ENCODE measurements at regions not wholly inside any gene's neighbourhood (a gene's known extent, or its start where the extent isn't known, plus 50 kb on each side); places are given as distances from the start of the nearest gene placed in this dataset.
A peak's percentile ranks its signal among the peaks of the same experiment; 100 is the strongest.
"Not testable (repeated sequence)": the region's sequence is repeated elsewhere in the genome, so short reads cannot be mapped to it uniquely, and the experiment has no call there.

DNA sequence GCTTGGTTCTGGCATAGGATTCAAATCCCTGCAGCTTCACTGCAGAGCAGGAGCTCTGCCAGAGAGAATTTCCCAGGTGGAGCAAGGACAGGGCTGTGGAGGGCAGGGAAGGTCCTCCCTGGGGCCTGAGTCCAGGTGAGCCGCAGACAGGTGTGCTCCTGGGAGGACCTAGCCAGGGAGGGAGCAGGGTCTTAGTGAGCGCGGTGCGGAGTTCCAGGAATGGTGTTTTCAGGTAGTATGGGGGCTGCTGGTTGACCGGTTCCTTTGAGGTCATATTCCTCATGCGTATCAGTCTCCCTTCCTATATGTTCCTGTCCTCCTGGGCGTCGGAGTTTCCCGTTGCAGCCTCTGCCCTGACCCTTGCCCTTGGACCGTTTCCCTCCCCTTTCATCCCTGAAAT, 813.3 kb downstream of the KCNJ18 start:
- no peak for DNase-seq (ENCODE audit: low spot score)

DNA sequence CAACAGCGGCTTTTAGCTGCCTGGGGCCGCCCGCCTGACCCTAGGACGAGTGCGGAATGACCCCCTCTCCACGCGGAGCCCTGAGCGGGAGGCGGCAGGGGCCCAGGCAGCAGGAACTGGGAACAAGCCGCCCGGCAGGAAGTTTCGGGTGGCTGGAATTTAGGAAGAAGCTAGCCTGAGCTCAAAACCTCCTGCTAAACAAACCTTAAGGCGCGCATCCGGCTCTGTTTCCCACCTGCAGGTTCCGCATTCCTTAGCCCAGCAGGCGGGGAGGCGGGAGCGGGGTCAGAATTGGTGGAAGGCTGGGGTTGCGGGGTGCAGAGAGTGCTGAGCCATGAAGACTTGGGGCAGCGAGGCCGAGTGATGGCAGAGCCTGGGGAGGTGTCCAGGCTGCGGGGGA, 813.9 kb downstream of the KCNJ18 start:
- DNase-seq (ENCODE audit: low spot score), result no peak

DNA sequence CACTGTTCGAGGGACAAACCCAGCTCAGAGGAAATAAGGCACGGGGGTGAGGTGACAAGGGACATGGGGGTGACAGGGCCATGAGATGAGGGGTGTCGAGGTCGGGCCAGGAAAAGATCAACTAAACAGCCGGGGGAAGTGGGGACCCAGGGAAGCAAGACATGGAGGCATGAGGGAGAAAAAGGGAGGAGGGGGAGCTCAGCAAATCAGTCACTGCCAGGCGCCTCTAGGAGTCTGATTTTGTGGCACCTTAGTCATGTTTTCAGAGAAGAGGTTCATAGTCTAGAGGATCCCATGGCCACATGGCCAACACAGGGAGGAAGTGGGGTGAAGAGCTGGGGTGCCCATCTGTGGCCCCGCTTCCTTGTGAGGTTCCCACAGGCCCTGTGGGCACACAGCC, 814.5 kb downstream of the KCNJ18 start:
- DNase-seq (ENCODE audit: low spot score), result no peak

DNA sequence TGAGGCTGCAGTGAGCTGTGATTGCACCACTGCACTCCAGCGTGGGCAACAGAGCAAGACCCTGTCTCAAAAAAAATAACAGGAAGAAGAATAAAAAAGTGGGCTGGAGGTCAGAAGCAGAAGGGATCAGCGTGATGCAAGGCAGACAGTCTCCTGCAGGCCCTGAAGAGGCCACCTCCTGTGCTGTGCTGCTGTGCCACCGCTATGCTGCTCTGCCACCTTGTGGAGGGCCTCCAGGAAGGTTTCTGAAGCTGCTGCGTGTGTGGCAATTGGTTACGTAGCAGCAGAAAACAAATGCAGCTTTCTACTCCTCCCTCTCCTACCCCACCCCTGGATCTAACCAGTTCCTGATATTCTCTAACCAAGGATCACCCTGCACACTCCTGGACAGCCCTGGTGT, 815.5 kb downstream of the KCNJ18 start:
- peak; percentile 47 for DNase-seq (ENCODE audit: low spot score)

DNA sequence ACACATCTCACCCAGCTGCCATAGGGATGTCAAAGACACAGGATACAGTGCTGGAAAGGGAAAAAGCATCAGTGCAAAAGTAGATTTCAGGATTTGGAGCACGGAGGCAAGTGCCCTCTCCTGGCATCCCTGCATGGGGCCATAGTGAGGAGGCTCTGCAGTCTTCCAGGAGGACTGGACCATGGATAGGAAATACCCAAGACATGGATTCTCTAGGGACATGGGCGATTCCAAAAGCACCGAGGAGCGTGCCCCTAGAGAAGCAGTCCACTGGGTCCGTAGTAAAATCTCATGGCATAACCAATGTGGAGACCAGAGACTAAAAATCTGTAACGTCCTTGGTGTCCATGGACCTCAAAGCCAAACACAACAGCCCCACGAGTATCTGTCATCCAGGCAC, 818.2 kb downstream of the KCNJ18 start:
- no peak for DNase-seq (ENCODE audit: low spot score)

DNA sequence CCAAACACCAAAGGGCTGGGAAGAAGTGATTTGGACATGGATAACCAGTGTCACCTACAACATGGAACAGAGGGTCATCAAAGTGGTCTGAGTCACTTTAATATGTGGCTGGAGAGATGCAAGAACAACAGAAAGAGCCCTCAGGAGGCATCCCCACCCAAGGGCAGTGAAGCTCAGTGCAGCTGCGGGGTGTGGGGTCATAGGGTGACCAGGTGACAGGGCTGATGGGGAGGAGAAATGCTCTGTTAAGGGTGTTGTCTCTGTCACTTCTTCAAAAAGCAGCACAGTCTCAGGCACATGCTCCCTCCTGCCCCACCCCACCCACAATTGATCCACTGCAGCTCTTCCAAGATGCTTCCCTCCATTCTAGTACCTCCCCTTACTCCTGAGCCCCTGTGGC, 819.1 kb downstream of the KCNJ18 start:
- no peak for DNase-seq (ENCODE audit: low spot score)

DNA sequence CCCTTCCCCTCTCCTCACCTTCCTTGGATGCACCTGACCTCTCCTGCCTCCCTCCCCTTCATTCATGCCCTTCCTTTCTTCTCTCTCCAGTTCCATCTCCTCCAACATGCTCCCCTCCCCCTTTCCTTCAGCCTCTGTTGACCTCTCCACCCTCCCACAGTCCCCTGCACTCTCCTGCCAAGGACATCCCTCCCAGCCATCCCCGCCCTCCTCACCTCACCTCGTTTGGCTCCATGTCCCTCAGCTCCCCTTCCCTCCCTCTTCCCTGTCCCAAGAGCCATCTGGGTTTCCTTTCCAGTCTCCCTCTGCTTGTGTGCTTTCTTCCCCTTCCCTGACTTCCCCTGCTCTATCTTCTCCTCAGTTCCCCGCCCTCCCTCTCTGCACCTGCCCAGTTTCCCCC, 819.7 kb downstream of the KCNJ18 start:
- DNase-seq (ENCODE audit: low spot score), result no peak

DNA sequence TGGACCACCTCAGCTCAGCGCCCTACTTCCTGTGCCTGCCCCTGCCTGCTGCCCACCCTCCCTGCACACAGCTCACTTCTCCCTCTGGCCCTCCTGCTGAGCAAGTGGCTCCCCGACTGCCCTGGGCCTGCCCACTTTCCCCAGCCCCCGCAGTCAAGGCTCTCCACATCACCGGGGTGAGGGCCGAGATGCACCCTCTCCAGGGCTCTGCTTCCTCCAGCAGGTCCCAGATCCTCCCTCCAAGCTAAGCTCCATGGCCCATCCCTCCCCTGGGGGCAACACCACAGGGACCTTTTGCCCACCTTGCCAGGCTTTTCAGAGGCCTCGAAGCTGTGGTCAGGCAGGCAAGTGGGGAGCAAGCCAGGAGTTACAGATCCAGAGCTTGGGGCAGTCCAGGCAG, 820.2 kb downstream of the KCNJ18 start:
- DNase-seq (ENCODE audit: low spot score), result no peak

DNA sequence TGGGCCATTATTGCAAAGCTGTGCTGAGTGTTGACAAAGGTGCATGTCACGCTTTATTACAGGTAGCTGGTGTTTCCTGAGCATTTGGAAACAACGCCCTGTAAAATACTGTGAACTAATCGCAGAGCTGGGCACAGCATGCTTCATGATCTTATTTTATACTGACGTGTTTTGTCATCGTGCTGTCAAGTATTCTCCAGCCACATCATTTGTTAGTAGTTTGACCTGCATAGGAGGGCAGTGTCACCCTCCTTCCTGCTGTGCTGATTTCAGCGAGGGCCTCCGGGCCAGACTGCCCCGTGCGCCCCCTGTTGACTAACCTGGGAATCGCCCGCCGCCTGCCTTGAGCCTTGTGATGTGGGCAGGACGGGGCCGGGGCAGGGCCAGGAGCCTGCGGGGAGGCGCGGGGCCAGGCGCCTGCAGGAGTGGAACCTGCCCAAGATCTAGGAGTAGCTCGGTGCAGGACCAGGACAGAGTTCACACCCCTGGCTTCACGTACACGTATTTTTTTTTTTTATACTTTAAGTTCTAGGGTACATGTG, 820.7 kb downstream of the KCNJ18 start:
- no peak for DNase-seq (ENCODE audit: low spot score)

DNA sequence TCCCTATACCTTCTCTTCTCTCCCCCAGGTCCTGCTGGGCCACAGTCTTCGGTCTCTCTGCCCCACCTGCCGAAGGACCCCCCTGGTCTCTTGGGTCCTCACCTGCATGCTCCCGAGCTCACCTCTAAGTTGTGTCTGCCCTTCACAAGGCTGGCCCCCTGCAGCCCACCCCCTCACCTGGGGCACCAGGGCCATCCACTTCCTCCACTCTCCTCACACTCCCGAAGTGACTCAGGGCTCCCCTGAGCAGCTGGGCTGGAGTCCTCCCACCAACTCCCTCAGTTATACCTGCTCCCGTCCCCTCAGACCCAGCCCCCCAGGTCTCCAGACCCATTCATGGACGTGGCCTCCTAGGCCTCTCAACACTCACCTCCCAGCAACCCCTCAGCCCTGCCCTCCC, 822.0 kb downstream of the KCNJ18 start:
- no peak for DNase-seq (ENCODE audit: low spot score)

DNA sequence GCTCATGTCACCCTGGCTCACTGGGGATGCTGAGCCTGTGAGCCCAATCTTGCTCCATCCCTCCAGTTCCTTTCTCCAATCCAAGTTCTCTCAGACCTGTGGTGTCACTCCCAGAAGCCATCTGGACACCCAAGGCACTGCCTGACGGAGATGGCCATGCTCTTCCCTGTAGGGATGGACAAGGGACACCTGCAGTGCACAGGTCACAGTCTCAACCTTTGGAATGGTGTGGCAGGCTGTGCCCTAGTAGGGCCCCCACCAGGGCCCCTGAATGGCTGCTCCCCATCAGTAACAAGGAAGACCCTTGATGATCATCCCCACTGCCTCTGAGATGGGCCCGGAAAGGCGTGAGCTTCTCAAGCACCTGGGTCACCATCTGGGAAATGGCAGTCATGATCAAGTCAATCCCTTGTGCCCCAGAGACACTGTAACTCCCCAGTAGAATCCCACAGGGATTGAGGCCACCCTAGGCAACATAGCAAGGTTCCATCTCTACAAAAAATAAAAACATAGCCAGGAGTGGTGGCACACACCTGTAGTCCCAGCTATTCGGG, 822.5 kb downstream of the KCNJ18 start:
- DNase-seq (ENCODE audit: low spot score), result no peak

DNA sequence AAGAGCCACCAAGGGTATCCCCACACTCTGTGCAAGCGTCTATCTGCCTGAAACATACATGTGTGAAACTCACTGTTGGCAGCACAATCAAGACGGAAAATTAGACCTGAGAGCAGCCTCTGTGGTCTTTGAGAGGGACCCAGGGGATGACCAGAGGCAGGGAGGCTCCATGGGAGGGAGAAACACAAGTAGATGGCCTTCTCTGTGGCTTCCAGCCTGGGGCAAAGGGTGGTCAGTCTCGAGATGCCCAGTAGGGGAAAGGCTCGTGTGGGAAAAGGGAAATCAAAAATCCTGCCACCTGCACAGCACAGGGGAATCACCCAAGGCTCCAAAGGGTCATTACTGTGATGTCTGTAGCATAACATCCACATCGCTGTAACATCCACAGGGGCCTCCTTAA, 823.3 kb downstream of the KCNJ18 start:
- DNase-seq (ENCODE audit: low spot score), result no peak

DNA sequence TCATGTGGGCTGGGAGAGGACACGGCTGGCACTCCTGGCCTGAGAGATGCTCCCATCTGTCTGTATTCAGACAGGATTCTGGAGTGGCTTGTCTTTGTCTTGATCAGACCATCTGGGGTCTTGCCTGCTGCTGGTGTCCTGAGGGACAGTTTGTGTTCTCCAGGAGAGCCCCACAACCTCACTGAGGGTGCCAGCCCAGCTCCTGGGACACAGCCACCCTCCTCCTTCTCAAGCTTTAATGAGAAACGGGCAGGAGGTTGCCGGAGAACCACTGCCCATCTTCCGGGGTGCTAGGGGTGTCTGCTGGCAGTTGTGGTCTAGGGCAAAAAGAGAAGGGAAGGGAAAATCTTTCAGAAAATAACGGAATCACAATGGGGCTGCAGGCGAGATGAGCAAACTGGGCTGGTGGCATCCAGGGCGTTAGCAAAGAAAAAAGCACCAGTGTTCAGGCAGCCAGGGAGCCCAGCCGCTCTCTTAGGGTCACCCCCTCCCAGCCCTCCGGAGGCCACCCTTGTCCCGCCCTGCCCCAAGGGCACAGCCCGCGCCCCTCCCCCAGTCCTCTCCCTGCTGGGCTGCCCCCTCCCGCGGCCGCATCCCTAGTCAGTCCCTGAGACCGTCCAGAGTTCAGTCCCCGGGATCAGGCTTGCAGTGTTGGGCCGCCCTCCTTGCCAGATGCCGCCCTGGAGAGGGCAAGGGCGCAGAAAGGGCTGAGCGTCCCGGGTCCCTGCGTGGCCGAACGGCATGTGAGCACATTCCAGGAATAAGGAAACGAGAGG, 824.7 kb downstream of the KCNJ18 start:
- DNase-seq (ENCODE audit: low spot score), result no peak

DNA sequence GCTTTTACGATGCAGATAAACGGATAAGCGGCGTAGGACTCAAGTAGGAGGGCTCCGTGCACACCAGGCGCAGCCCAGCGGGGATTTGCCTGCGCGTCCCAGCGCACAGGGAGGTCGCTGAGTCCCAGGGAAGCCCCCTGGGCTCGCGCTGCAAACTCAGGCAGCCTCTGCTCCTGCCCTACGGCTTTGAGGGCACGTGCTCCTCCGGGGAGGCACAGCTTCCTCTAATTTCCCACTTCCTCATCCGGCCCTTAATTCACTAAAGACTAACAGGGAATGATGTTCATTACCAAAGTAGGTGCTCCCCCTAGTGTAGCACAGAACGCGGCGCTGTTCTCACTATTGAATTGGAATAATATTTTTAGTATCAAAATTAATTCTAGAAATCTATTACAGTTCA, 825.4 kb downstream of the KCNJ18 start:
- peak; percentile 7 for DNase-seq (ENCODE audit: low spot score)

DNA sequence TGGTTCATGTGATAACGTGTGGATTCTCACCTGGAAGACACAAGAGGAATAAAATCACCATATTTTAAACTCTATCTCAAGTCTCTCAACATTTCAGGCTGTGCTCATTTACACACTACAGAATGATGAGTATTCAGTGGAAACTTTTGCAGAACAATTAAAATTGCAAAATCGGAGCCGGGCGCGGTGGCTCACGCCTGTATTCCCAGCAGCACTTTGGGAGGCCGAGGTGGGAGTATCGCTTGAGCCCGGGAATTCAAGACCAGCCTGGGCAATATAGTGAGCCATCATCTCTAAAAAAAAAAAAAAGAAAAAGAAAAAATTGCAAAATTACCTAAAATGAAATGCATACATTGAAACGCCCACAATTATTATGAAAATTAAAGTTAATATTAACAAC, 825.9 kb downstream of the KCNJ18 start:
- DNase-seq (ENCODE audit: low spot score), result no peak

DNA sequence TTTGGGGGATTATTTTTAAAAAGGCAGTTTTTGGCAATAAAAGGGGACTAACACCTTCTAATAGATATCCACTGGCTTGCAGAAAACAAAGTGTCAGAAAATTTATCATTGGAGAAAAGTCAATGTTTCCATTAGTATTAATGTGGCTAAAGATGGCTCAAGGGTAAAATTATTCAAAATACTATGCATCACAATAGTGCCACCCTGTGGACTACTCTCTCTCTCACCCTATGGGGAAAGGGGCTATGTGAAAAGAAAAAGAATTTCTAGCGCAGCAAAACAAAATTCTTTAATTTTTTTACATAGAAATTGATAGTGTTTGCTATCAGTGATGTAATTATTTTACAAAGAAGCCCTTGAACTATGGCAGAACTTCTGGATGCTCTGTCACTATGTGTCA, 856.5 kb downstream of the KCNJ18 start:
- not testable (repeated sequence) for DNase-seq (ENCODE audit: low spot score)

DNA sequence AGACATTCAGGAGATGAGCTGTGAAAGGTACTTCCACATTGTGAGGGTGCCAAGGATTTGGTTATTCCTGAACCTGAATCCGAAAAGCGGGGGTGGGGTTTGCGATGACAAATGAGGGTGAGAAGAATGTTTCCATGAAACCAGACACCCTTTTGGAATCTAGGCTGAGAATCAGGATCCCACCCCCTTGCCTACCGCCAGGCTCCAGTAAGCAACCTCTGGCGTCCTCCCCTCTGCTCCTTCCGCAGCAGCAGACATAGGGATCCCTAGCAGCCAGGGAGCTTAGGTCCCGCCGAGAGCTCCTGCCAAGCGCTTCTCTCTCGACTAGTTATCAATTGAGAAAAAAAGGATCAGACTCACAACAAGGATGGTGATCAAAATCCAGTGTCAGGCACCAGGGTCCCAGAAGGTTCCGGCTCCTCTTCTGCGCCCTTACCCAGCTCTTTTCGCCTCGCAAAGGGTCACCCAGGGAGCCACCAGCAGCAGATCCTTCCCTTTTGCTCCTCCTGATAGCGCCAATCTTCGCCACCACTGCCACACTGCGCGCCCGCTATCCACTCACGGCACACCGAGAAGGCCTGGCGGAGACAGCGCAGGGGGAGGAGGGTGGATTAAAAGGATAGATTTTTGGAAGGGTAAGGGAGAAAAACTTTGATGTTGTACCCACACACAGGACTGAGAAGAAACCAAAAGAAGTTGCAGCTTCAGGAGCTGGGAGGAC, 859.5 kb downstream of the KCNJ18 start:
- DNase-seq (ENCODE audit: low spot score), result not testable (repeated sequence)

DNA sequence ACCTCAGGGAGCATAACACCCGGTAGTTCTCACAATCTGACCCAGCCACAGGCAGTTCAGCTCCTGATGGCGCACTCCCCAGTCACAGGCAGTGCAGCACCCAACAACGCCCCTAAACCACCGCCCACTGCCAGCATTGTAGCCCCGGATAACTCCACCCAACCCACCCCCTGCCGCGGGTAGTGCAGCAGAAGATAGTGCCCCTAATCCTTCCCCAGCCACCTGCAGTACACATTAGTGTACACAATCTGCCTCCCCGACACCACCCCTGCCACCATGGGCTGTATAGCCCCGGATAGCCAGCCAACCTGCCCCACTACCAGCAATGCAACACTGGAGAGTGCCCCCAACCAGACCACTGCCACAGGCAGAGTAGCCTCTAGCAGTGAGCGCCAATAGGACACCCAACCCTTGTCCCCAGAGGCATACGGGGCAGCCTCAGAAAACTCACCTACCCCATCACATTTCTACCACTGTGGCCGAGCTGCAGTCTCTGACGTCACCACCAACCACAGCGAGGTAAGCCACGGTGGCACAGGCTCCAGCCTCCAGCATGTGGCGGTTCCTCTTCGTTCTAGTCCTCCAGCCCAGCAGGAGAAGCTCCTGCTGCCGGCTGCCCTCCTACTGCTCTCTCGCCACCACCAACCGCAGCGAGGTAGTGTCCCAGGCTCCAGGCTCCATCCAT, 877.3 kb downstream of the KCNJ18 start:
- DNase-seq (ENCODE audit: low spot score), result no peak

DNA sequence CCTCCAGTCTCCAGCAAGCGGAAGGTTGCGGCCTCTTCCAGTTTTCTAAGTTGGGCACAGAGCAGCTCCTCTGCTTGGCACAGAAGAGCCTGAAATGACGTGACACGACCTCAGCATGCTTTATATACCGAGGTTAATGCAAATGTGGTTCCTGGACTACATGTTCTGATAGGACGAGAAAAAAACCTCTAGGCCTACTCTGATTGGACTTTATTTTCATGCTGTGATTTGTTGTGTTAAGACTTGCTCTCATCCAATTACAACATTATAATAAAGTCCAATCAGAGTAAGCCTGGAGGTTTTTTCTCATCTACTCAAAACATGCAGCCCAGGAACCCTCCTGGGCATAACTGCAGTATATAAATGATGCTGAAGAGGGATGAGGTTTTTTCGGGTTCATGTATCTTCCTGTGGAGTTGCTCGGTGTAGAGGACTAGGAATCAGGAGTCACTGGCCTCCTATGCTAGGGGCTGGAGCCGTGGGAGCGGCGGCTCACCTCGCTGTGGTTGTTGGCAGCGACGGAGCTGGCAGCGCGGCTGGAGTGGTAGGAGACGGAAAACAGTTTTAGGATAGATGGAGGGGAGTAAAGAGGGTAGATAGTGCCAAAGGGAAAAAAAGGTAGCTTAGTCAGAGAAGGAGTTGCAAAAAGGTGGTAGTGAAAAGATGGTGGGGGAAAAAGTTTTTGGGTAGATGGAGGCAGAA, 878.0 kb downstream of the KCNJ18 start:
- no peak for DNase-seq (ENCODE audit: low spot score)

DNA sequence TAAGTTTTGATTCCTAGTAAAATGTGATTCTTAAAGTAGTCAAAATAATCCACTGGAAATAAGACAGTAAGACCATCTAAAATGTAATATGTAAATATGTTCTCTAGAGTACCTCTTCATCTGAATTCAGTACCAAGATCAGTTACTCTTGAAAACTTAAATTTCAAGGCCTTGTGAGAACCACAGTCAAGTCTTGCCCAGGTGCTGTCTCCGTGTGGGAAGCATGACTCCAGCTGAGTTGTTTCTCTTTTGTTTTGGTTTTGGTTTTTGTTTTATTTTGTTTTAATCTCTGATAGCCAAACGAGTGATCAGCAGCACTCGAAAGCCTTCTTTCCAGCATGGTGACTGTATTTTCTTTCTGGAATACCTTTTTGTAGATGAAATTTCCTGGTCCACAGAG, 907.0 kb downstream of the KCNJ18 start:
- DNase-seq (ENCODE audit: low spot score), result no peak

DNA sequence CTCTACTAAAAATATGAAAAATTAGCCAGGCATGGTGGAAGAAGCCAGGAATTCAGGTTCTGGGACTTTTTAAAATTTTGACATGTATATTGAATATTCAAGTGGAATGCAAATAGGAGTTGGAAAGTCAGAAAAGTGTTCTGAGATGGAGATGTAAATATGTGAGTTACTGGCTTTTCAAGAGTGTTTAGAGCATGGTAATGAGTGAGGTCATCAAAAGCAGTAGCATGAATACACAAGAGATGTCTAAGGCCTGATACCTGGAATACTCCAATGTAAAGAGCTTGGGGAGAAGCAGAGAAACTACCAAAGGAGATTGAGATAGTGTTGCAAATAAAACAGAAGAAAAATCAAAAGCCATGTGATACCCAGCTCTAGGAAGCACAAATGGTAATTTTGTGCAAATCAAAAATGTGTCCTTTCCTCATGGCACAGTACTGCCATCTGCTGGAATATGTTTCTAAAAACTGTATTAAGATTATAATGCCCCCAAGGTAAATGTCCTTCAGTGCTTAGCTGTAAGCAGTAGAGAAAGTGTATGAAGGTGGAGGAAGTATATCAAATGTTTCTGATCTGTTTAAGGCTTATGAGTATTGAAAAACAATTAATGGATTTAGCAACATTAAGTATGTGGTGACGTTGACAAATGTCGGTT, 908.4 kb downstream of the KCNJ18 start:
- peak; percentile 22 for DNase-seq (ENCODE audit: low spot score)

Measured in SW480 (cell line).